ENCODE measurements at regions not wholly inside any gene's neighbourhood (a gene's known extent, or its start where the extent isn't known, plus 50 kb on each side); places are given as distances from the start of the nearest gene placed in this dataset.

DNA sequence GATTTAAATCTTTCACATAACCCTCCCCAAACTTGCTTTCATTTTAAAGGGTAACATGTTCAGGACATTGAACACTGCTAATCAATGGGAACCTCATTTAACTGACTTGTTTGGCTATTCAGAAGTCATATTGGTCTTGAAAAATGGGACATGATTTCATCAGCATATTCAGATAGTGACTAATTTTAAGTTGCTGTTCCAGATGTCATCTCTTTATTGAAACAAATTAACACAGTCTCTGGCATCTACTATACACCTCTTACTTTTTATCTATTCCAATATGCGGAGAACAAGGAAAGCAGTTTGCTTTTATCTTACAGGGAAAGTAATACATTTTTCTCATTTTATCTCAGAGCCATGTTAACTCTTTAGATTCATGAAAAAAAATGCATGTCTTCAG lies 310.1 kb downstream of the S1PR1 start:
- TF ChIP-seq POLR2AphosphoS5 (IDR thresholded peaks at IDR 0.05) (no peak), EP300 (IDR thresholded peaks at IDR 0.05) (no peak), POLR2A (IDR thresholded peaks at IDR 0.05) (no peak)
- TF ChIP-seq, protein P1, sequence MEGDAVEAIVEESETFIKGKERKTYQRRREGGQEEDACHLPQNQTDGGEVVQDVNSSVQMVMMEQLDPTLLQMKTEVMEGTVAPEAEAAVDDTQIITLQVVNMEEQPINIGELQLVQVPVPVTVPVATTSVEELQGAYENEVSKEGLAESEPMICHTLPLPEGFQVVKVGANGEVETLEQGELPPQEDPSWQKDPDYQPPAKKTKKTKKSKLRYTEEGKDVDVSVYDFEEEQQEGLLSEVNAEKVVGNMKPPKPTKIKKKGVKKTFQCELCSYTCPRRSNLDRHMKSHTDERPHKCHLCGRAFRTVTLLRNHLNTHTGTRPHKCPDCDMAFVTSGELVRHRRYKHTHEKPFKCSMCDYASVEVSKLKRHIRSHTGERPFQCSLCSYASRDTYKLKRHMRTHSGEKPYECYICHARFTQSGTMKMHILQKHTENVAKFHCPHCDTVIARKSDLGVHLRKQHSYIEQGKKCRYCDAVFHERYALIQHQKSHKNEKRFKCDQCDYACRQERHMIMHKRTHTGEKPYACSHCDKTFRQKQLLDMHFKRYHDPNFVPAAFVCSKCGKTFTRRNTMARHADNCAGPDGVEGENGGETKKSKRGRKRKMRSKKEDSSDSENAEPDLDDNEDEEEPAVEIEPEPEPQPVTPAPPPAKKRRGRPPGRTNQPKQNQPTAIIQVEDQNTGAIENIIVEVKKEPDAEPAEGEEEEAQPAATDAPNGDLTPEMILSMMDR (IDR thresholded peaks at IDR 0.05) = no peak

All from suprapubic skin (tissue), 4 donors.